ENCODE measurements at regions not wholly inside any gene's neighbourhood (a gene's known extent, or its start where the extent isn't known, plus 50 kb on each side); places are given as distances from the start of the nearest gene placed in this dataset.
A peak's percentile ranks its signal among the peaks of the same experiment; 100 is the strongest.
"Not testable (repeated sequence)": the region's sequence is repeated elsewhere in the genome, so short reads cannot be mapped to it uniquely, and the experiment has no call there.

DNA sequence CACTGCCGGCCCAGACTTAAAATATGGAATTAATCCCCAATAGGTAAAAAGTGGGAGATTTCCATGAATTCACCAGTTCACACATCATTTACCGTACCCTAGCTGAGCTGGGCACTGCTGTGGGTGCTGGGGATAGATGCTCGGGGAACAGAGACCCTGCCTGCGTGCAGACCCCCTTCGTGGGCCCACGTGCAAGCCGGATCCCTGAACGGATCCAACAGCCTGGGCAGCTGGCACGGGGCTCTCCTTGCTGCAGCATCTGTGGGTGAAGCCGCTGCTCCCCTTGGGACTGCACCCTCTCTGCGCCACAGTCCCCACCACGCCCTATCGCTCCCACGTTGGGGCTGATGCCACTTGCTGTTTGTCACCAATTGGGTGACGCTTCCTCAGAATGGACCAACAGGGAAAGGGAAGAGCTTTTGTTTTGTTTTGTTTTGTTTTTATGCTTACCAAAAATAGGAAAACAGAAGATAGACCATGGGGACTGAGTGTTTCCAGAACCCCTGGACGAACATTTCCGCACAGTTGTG lies 279.7 kb upstream of the SFSWAP start:
- ATAC-seq (ENCODE audit: low read depth); H3K27ac Mint-ChIP-seq; DNase-seq (ENCODE audit: low spot score in 2 of 2); H3K4me3 Mint-ChIP-seq; H3K9me3 Mint-ChIP-seq; H3K4me1 Mint-ChIP-seq; H3K36me3 Mint-ChIP-seq: not testable (repeated sequence)
- peaks cover 18% of the 10 kb centered on the region for H3K27me3 Mint-ChIP-seq

DNA sequence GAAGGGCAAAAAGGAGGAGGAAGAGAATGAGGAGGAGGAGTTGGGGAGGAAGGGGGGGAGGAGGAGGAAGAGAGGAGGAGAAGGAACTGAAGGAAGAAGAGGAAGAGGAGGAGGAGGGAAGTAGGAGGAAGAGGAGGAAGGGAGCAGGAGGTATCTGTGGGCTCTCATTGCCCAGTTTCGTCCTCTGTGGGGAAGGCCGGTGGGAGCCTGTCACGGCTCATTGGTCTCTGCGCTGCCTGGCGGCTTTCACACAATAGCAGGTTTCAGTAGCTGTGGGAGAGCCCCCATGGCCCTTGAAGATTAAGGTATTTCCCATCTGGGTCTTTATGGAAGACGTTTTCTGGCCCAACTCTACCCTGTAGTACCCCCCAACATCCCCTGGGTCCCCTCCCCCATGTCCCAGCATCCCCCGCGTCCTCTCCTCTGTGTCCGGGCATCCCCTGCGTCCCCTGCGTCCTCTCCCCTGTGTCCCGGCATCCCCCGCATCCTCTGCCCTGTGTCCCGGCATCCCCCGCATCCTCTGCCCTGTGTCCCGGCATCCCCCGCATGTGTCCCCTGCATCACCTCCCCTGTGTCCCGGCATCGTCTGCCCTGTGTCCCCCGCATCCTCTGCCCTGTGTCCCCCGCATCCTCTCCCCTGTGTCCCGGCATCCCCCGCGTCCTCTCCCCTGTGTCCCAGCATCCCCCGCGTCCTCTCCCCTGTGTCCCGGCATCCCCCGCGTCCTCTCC lies 278.2 kb upstream of the SFSWAP start:
- no peak for DNase-seq (ENCODE audit: low spot score in 2 of 2)
- peaks cover 4% of the 10 kb centered on the region for H3K36me3 Mint-ChIP-seq

DNA sequence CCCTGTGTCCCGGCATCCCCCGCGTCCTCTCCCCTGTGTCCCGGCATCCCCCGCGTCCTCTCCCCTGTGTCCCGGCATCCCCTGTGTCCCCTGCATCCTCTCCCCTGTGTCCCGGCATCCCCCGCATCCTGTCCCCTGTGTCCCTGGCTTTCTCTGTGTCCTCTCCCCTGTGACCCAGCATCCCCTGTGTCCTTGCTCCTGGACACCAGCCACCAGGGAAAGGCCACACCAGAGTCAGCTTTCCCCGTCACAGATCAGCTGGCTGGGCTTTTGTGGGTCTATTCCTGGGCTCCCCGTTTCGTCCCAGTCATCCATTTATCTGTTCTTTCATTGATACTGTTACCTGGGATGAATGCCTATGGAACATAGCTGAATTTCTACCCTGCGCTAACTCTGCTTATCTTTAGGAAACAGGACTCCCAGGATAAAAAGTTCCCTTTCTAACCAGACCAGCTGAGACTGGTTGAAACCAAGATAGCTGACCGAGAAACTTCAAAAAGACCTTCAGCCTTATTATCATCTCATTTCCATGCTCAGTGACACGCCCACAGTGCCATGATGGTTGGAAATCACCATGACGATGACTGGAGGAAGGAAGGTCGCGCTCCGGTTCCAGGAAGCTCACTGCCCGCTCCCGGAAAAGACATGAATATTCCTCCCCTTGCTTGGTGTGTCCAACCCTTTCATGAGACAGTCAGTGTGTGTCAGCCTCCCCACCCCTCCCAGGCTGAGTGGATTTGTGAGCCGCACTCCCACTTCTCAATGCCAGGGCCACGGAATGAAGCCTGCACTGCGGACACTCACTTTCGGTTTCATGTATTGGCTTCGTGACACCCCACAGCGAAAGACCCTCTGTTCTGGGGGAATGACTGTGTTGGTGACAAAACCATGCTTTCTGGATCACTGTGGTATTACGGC lies 276.4 kb upstream of the SFSWAP start:
- Mint-ChIP-seq H3K27ac (no peak overlapping the region), H3K36me3 (peaks cover 4% of the 10 kb centered on the region), H3K27me3 (peaks cover 17% of the 10 kb centered on the region), H3K4me3 (peak overlapping the region; percentile 37), H3K4me1 (peaks cover 7% of the 10 kb centered on the region), H3K9me3 (no peaks in the 10 kb centered on the region)
- DNase-seq (ENCODE audit: low spot score in 2 of 2) (no peak), ATAC-seq (ENCODE audit: low read depth) (no peak)

More for the DNA sequence above, 278.2 kb upstream of the SFSWAP start:
- Mint-ChIP-seq H3K9me3 (no peaks in the 10 kb centered on the region), H3K4me3 (no peak overlapping the region), H3K27me3 (peaks cover 19% of the 10 kb centered on the region), H3K4me1 (peaks cover 7% of the 10 kb centered on the region), H3K27ac (no peak overlapping the region)
- no peak for ATAC-seq (ENCODE audit: low read depth)

DNA sequence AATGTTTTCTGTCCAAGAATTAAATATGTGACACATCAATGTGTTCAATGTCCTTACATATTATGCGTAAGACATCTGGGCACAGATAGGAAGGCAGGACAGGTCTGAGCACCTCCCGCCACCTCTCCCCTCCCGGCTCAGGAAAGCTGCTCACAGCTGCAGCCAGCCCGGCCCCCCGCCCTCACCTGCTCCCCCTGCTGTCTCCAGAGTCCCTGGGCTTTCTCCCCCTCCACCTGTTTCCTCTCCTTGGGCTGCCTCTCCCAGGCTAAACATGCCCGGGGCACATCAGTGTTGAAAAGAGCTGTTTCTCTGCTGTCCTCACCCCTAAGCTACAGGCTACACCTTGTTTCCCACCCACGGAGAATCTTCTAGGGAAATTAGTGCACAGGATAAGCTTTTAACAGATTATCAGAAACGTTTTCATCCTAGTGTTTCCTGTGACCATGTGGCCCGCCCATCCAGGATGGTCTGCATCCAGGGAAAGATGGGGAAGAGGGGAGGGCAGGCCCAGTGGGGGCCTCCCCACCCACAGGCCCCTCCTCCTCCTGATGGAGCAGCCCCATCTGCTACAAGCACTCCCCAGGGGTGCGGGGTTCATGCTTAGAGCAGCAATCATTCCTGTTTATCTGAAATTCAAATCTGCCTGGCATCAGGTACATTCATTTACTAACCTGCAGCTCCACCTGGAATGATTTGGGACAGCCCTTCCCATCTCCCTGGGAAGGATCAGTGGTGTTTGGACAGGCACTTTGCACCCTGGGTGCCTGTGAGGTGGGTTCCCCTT lies 273.8 kb upstream of the SFSWAP start:
- no peak for ATAC-seq (ENCODE audit: low read depth)
- Mint-ChIP-seq H3K4me3 (no peak overlapping the region), H3K27ac (no peak overlapping the region), H3K36me3 (peaks cover 2% of the 10 kb centered on the region), H3K4me1 (peaks cover 4% of the 10 kb centered on the region), H3K27me3 (peaks cover 18% of the 10 kb centered on the region), H3K9me3 (no peaks in the 10 kb centered on the region)
- no peak for DNase-seq (ENCODE audit: low spot score in 2 of 2)

DNA sequence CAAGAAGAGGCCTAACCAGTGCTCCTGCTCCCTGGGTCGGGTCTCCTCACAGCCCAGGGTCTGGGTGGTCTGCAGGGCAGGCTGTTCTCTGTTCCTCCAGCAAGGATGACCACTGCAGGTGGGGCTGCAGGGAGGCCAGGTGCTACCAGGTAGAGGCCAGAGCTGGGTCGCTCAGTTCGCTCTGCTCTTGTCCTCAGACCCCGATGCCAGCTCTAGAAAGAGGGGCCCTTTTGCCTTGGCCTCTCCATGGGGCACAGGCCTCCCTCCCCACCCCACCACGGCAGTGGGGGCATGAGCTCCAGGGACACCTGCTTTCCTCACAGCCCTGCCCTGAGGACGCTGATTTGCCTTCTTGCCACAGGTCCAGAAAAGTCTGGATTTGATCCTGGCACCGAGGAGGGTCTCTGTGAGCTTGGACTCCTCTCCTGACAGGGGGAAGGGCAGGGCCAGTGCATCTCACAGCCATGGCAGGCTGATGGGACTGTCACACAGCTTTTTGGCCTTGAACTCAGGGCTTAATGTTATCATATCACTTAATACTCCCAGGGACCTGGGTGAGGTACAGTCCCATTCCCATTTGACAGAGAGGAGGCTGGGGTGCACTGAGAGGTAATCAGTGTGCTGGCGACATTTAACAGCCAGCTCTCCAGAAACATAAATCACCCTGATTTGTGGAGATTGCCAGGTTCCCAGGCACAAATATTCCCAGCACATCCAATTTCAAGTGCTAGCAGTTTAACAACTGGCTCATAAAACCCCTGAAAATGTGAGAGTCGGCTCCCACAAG lies 273.0 kb upstream of the SFSWAP start:
- no peak for ATAC-seq (ENCODE audit: low read depth)
- Mint-ChIP-seq H3K4me3 (no peak overlapping the region), H3K27ac (no peak overlapping the region), H3K9me3 (no peaks in the 10 kb centered on the region), H3K4me1 (no peaks in the 10 kb centered on the region), H3K27me3 (peaks cover 15% of the 10 kb centered on the region), H3K36me3 (no peaks in the 10 kb centered on the region)
- DNase-seq (ENCODE audit: low spot score in 2 of 2) = no peak

- H3K4me3 Mint-ChIP-seq; H3K36me3 Mint-ChIP-seq; H3K9me3 Mint-ChIP-seq; H3K27ac Mint-ChIP-seq; ATAC-seq (ENCODE audit: low read depth); DNase-seq (ENCODE audit: low spot score in 2 of 2); H3K4me1 Mint-ChIP-seq: not testable (repeated sequence)
- peaks cover 15% of the 10 kb centered on the region for H3K27me3 Mint-ChIP-seq
These were observed 272.4 kb upstream of the SFSWAP start for GRCh38 chr12:131438493-131438835.

GRCh38 chr12:131438881-131439280 lies 272.0 kb upstream of the SFSWAP start:
- H3K9me3 Mint-ChIP-seq = no peaks in the 10 kb centered on the region
- peaks cover 15% of the 10 kb centered on the region for H3K27me3 Mint-ChIP-seq
- DNase-seq (ENCODE audit: low spot score in 2 of 2) = no peak
- H3K4me3 Mint-ChIP-seq = no peak overlapping the region
- ATAC-seq (ENCODE audit: low read depth) = no peak
- no peak overlapping the region for H3K27ac Mint-ChIP-seq
- no peaks in the 10 kb centered on the region for H3K4me1 Mint-ChIP-seq
- H3K36me3 Mint-ChIP-seq = no peaks in the 10 kb centered on the region

- H3K4me1 Mint-ChIP-seq; H3K4me3 Mint-ChIP-seq; H3K36me3 Mint-ChIP-seq; H3K27ac Mint-ChIP-seq; H3K9me3 Mint-ChIP-seq; DNase-seq (ENCODE audit: low spot score in 2 of 2); H3K27me3 Mint-ChIP-seq; ATAC-seq (ENCODE audit: low read depth): not testable (repeated sequence)
These were observed 271.1 kb upstream of the SFSWAP start for GRCh38 chr12:131439752-131440151.

- not testable (repeated sequence) for DNase-seq (ENCODE audit: low spot score in 2 of 2); ATAC-seq (ENCODE audit: low read depth); H3K9me3 Mint-ChIP-seq; H3K4me1 Mint-ChIP-seq; H3K4me3 Mint-ChIP-seq; H3K27me3 Mint-ChIP-seq; H3K27ac Mint-ChIP-seq; H3K36me3 Mint-ChIP-seq
These were observed 270.5 kb upstream of the SFSWAP start for GRCh38 chr12:131440209-131441059.

DNA sequence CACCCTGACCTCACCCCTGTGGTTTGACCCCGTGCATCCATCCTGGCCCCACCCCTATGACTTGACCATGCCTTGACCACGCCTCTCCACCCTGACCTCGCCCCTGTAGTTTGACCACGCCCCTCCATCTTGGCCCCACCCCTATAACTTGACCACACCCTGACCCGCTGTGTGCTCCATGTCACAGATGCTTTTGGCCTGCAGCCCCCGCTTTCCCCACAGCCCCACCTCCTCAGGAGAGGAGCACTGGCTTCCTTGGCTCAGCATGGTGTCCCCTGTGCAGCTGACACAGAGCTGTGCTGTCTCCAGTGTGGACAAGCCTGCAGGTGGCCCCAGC lies 269.9 kb upstream of the SFSWAP start:
- Mint-ChIP-seq H3K36me3 (no peaks in the 10 kb centered on the region), H3K27ac (no peak overlapping the region), H3K4me3 (no peak overlapping the region), H3K4me1 (no peaks in the 10 kb centered on the region), H3K27me3 (peaks cover 7% of the 10 kb centered on the region), H3K9me3 (no peaks in the 10 kb centered on the region)
- DNase-seq (ENCODE audit: low spot score in 2 of 2) (no peak), ATAC-seq (ENCODE audit: low read depth) (no peak)

GRCh38 chr12:131441638-131442336 lies 269.1 kb upstream of the SFSWAP start:
- ATAC-seq (ENCODE audit: low read depth) = no peak
- no peak overlapping the region for H3K4me3 Mint-ChIP-seq
- no peaks in the 10 kb centered on the region for H3K4me1 Mint-ChIP-seq
- H3K9me3 Mint-ChIP-seq = no peaks in the 10 kb centered on the region
- no peak for DNase-seq (ENCODE audit: low spot score in 2 of 2)
- H3K36me3 Mint-ChIP-seq = no peaks in the 10 kb centered on the region
- H3K27ac Mint-ChIP-seq = no peak overlapping the region
- H3K27me3 Mint-ChIP-seq = peaks cover 5% of the 10 kb centered on the region

GRCh38 chr12:131442337-131442918 lies 268.5 kb upstream of the SFSWAP start:
- no peaks in the 10 kb centered on the region for H3K4me1 Mint-ChIP-seq
- no peaks in the 10 kb centered on the region for H3K9me3 Mint-ChIP-seq
- no peaks in the 10 kb centered on the region for H3K36me3 Mint-ChIP-seq
- H3K27me3 Mint-ChIP-seq = peaks cover 5% of the 10 kb centered on the region
- no peak overlapping the region for H3K4me3 Mint-ChIP-seq
- DNase-seq (ENCODE audit: low spot score in 2 of 2) (no peak), ATAC-seq (ENCODE audit: low read depth) (no peak)
- H3K27ac Mint-ChIP-seq = no peak overlapping the region
